HEK293 (cell line): ENCODE measurements at regions not wholly inside any gene's neighbourhood (a gene's known extent, or its start where the extent isn't known, plus 50 kb on each side); places are given as distances from the start of the nearest gene placed in this dataset.

Experiments
- BCL11A ChIP-seq: fragments of 450-650 bp; formaldehyde crosslinking; IDR thresholded peaks from 2 replicates; pipeline ENCODE4 v1.5.1; 2016; ENCODE audit warnings: low read depth, missing biosample characterization, missing genetic modification characterization
- OVOL3 ChIP-seq: fragments of 450-650 bp; formaldehyde crosslinking; IDR thresholded peaks from 2 replicates; pipeline ENCODE4 v1.5.1; 2016; ENCODE audit warnings: missing biosample characterization, missing genetic modification characterization
- YY1 ChIP-seq: fragments of 450-650 bp; formaldehyde crosslinking; IDR thresholded peaks from 2 replicates; pipeline ENCODE4 v1.5.1; 2018; ENCODE audit warnings: missing biosample characterization, missing genetic modification characterization
- ZNF211 ChIP-seq: fragments of 450-650 bp; formaldehyde crosslinking; IDR thresholded peaks from 2 replicates; pipeline ENCODE4 v1.5.1; 2016; ENCODE audit warnings: low read depth, missing biosample characterization, missing genetic modification characterization
- ZNF23 ChIP-seq: fragments of 450-650 bp; formaldehyde crosslinking; IDR thresholded peaks from 2 replicates; pipeline ENCODE4 v1.5.1; 2016; ENCODE audit warnings: missing biosample characterization, missing genetic modification characterization, borderline replicate concordance
- ZNF24 ChIP-seq: fragments of 450-650 bp; formaldehyde crosslinking; IDR thresholded peaks from 2 replicates; pipeline ENCODE4 v1.5.1; 2016; ENCODE audit warnings: missing biosample characterization, missing genetic modification characterization
- ZNF274 ChIP-seq, 2 experiments: fragments of 200-500 bp in 1 of 2; fragments of 450-650 bp in 1 of 2; sonication (Bioruptor generic) in 1 of 2; formaldehyde crosslinking in 1 of 2; IDR thresholded peaks; 2 replicates each; pipeline versions ENCODE4 v1.5.1 to v1.6.1; 2014 to 2016; ENCODE audit warnings: borderline replicate concordance in 1 of 2, inconsistent platforms in 1 of 2, low read length in 1 of 2, missing biosample characterization in 1 of 2, missing genetic modification characterization in 1 of 2
- ZNF473 ChIP-seq: fragments of 450-650 bp; formaldehyde crosslinking; IDR thresholded peaks from 2 replicates; pipeline ENCODE4 v1.5.1; 2017; ENCODE audit warnings: missing biosample characterization, missing genetic modification characterization
- ZNF544 ChIP-seq: fragments of 450-650 bp; formaldehyde crosslinking; IDR thresholded peaks from 2 replicates; pipeline ENCODE4 v1.5.0; 2017; ENCODE audit warnings: missing biosample characterization, missing genetic modification characterization
- TF ChIP-seq, protein P1 (sequence below): fragments of 450-650 bp; formaldehyde crosslinking; IDR thresholded peaks from 2 replicates; pipeline ENCODE4 v1.5.1; 2016; ENCODE audit warnings: missing biosample characterization, missing genetic modification characterization
- TF ChIP-seq, protein P2 (sequence below): fragments of 450-650 bp; formaldehyde crosslinking; IDR thresholded peaks from 2 replicates; pipeline ENCODE4 v1.5.1; 2016; ENCODE audit warnings: missing biosample characterization, missing genetic modification characterization
- TF ChIP-seq, protein P3 (sequence below): fragments of 450-650 bp; formaldehyde crosslinking; IDR thresholded peaks from 2 replicates; pipeline ENCODE4 v1.5.1; 2017; ENCODE audit warnings: missing biosample characterization, missing genetic modification characterization
- TF ChIP-seq, protein P4 (sequence below): fragments of 450-650 bp; formaldehyde crosslinking; IDR thresholded peaks from 2 replicates; pipeline ENCODE4 v1.5.1; 2016; ENCODE audit warnings: missing biosample characterization, missing genetic modification characterization, low read depth

DNA sequence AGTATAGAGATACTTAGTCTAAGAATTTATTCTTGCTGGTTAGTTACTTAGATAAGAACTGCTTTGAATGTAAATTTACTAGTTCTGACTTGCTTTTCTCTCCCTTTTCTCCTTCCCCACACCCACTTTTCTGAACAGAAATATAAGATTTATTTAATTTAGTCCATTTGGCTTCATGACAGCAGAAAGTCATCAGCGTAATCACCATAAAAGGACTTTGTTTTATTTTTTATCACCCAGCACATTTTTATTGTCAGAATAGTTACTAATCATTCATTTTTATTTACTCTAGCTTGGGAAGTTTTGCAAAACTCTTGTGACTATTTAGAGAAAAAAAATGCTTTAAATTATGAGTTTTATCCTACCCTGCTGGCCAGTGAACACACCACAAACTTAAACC is 197.2 kb downstream of the CHRM3 start:
- TF ChIP-seq, protein P1, sequence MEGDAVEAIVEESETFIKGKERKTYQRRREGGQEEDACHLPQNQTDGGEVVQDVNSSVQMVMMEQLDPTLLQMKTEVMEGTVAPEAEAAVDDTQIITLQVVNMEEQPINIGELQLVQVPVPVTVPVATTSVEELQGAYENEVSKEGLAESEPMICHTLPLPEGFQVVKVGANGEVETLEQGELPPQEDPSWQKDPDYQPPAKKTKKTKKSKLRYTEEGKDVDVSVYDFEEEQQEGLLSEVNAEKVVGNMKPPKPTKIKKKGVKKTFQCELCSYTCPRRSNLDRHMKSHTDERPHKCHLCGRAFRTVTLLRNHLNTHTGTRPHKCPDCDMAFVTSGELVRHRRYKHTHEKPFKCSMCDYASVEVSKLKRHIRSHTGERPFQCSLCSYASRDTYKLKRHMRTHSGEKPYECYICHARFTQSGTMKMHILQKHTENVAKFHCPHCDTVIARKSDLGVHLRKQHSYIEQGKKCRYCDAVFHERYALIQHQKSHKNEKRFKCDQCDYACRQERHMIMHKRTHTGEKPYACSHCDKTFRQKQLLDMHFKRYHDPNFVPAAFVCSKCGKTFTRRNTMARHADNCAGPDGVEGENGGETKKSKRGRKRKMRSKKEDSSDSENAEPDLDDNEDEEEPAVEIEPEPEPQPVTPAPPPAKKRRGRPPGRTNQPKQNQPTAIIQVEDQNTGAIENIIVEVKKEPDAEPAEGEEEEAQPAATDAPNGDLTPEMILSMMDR (tag by site-specific recombination): no peak
- no peak for TF ChIP-seq ZNF211 (tag by site-specific recombination)
- no peak for TF ChIP-seq BCL11A (tag by site-specific recombination)
- no peak for TF ChIP-seq ZNF473 (tag by site-specific recombination)
- TF ChIP-seq ZNF274 (IDR thresholded peaks at IDR 0.05; ENCODE audit: low read length): no peak
- no peak for TF ChIP-seq ZNF274 (tag by site-specific recombination; IDR thresholded peaks at IDR 0.05; ENCODE audit: borderline replicate concordance)
- TF ChIP-seq, protein P2, sequence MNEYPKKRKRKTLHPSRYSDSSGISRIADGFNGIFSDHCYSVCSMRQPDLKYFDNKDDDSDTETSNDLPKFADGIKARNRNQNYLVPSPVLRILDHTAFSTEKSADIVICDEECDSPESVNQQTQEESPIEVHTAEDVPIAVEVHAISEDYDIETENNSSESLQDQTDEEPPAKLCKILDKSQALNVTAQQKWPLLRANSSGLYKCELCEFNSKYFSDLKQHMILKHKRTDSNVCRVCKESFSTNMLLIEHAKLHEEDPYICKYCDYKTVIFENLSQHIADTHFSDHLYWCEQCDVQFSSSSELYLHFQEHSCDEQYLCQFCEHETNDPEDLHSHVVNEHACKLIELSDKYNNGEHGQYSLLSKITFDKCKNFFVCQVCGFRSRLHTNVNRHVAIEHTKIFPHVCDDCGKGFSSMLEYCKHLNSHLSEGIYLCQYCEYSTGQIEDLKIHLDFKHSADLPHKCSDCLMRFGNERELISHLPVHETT (tag by site-specific recombination): no peak
- TF ChIP-seq, protein P3, sequence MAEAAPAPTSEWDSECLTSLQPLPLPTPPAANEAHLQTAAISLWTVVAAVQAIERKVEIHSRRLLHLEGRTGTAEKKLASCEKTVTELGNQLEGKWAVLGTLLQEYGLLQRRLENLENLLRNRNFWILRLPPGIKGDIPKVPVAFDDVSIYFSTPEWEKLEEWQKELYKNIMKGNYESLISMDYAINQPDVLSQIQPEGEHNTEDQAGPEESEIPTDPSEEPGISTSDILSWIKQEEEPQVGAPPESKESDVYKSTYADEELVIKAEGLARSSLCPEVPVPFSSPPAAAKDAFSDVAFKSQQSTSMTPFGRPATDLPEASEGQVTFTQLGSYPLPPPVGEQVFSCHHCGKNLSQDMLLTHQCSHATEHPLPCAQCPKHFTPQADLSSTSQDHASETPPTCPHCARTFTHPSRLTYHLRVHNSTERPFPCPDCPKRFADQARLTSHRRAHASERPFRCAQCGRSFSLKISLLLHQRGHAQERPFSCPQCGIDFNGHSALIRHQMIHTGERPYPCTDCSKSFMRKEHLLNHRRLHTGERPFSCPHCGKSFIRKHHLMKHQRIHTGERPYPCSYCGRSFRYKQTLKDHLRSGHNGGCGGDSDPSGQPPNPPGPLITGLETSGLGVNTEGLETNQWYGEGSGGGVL (tag by site-specific recombination): no peak
- no peak for TF ChIP-seq YY1
- TF ChIP-seq ZNF23 (tag by site-specific recombination): no peak
- no peak for TF ChIP-seq ZNF24 (tag by site-specific recombination)
- TF ChIP-seq, protein P4, sequence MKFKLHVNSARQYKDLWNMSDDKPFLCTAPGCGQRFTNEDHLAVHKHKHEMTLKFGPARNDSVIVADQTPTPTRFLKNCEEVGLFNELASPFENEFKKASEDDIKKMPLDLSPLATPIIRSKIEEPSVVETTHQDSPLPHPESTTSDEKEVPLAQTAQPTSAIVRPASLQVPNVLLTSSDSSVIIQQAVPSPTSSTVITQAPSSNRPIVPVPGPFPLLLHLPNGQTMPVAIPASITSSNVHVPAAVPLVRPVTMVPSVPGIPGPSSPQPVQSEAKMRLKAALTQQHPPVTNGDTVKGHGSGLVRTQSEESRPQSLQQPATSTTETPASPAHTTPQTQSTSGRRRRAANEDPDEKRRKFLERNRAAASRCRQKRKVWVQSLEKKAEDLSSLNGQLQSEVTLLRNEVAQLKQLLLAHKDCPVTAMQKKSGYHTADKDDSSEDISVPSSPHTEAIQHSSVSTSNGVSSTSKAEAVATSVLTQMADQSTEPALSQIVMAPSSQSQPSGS (tag by site-specific recombination): no peak
- TF ChIP-seq OVOL3 (tag by site-specific recombination): no peak
- no peak for TF ChIP-seq ZNF544 (tag by site-specific recombination)
